Gastrocnemius medialis (tissue), 4 donors: ENCODE measurements at regions not wholly inside any gene's neighbourhood (a gene's known extent, or its start where the extent isn't known, plus 50 kb on each side); places are given as distances from the start of the nearest gene placed in this dataset.

Experiments used
- POLR2A ChIP-seq, 2 donors: fragments of 450-650 bp; IDR thresholded peaks; one replicate each; pipeline ENCODE4 v1.6.1; 2017; ENCODE audit warnings: antibody characterized with exemption in 2 of 2, mild to moderate bottlenecking in 2 of 2, moderate library complexity in 2 of 2
- TF ChIP-seq, protein P1 (sequence below), 5 experiments: fragments of 450-650 bp in 3 of 5; fragments of 200-600 bp in 2 of 5; sonication (generic) in 2 of 5; IDR thresholded peaks in 4 of 5; conservative IDR thresholded peaks in 1 of 5; 1 replicate in 4 of 5; 2 replicates in 1 of 5; pipeline ENCODE4 v1.5.1; 2016 to 2019; ENCODE audit warnings: antibody characterized with exemption in 5 of 5, mild to moderate bottlenecking in 3 of 5, moderate library complexity in 3 of 5

DNA sequence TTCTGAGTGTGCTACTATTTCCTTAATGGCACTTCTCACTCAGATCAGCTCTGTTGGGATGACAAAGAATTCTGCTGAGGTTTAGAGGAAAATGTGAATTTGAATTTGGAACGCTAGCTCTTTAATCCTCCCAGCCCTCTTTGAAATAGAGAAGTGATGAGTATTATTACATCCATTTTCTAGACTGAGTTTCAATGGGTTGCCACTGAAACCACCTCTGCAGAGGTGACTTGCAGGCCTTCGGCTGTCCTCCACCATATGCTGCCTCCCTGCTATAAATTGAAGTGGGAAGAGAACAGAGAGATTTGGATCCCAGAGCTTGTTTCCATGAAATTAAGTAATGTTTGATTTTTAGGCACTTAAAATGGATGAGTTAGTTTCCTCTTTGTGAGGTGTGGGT, 363.2 kb upstream of the SNX7 start:
- TF ChIP-seq POLR2A (IDR thresholded peaks at IDR 0.05) = no peak
- TF ChIP-seq, protein P1, sequence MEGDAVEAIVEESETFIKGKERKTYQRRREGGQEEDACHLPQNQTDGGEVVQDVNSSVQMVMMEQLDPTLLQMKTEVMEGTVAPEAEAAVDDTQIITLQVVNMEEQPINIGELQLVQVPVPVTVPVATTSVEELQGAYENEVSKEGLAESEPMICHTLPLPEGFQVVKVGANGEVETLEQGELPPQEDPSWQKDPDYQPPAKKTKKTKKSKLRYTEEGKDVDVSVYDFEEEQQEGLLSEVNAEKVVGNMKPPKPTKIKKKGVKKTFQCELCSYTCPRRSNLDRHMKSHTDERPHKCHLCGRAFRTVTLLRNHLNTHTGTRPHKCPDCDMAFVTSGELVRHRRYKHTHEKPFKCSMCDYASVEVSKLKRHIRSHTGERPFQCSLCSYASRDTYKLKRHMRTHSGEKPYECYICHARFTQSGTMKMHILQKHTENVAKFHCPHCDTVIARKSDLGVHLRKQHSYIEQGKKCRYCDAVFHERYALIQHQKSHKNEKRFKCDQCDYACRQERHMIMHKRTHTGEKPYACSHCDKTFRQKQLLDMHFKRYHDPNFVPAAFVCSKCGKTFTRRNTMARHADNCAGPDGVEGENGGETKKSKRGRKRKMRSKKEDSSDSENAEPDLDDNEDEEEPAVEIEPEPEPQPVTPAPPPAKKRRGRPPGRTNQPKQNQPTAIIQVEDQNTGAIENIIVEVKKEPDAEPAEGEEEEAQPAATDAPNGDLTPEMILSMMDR (IDR thresholded peaks at IDR 0.05 in 4 of 5, conservative IDR thresholded peaks at IDR 0.05 in 1 of 5) = no peak
